ENCODE measurements at regions not wholly inside any gene's neighbourhood (a gene's known extent, or its start where the extent isn't known, plus 50 kb on each side); places are given as distances from the start of the nearest gene placed in this dataset.
"Not testable (repeated sequence)": the region's sequence is repeated elsewhere in the genome, so short reads cannot be mapped to it uniquely, and the experiment has no call there.

DNA sequence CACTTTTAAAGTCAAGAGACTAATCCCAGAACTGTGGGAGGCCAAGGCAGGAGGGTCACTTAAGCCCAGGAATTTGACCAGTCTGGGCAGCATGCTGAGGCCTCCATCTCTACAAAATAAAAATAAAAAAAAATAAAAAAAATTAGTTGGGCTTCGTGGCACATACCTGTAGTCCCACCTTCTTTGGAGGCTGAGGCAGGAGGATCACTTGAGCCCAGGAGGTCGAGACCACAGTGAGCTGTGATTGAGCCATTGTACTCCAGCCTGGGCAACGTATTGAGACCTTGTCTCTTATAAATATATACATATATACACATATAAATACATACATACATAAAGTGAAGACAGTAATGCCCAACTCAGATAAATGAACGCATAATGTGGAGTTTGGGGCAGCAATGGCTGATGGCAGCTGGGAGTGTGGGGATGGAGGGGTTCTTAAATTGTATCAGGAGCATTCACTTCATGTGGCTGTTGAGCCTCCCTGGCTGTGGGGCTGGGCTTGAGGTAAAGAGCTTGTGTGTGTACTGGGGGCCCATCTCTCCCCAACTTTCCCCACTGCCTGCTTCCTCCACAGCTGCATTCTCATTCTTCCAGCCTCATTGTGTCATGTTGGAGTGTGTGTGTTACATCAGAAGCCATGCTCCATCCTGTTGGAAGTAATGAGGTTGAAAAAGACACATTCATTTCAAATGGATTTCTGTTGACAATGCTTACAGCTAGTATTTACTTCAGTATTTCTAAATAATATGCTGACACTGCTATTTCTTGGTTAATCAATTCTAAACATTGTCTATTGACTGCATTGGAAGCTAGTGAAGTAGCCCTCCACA lies 96.5 kb upstream of the HS6ST1 start:
- no peak for DNase-seq (ENCODE audit: low read depth)

DNA sequence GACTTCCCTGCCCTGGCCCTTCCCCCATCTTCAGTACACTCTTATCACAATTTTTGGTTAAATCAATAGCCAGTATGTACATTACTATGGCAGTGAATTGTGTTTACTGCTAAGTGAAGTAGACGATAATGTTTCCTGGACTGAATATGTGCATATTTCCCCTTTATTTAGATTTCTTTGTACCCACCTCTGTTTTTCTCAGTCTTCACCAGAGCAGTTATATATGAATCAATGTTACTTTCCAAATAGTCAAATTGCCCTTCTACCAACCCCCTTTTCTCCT lies 97.1 kb upstream of the HS6ST1 start:
- DNase-seq (ENCODE audit: low read depth) = no peak

DNA sequence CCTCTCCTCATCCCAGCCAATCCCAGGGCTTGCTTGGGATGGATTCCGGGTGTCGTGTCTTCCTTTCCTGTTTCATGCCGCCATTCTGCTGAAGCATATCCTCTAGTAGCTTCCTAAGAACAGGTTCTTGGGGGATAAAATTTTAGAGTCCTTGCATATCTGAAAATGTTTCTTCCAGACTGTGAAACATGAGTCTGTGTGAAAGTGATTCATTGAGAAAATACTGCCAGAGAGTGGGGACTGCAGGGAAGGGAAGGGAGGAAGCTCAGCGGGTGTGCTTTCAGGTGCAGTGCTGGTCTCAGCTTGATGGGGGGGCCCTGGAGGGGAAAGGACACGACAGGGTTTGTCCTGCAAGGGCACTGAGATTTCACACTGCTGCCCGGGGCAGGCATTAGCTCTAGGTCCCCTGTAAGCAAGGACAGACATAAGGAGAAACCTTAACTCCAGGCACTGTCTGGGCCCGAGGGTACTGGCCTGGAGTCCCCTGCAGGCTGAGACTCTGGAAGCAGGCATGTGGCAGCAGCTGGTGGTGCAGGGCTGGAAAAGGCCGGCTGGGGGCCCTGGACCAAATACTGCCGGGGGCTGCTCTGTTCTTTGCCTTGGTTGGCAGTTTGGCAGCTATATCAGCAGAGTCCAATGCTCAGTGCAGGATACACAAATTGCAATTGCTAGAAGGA lies 97.6 kb upstream of the HS6ST1 start:
- DNase-seq (ENCODE audit: low read depth) = no peak

DNA sequence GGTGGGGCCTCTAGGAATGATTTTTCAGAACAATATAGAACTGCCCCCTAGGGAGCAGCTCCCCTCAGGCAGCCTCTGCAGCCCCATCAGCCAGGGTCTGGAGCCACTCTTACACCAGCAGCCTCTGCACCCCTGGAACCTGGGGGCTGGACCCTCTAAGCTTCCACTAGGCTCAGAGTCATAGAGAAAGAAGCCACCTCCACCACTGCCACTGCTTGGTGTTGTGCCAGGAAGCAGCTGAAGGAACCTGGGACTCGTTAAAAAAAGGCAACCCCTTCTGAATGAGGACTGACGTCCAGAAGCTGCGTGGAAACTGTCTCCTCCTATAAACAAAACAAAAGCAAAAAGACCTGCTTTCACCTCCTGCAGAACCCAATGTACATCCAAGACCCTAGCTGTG lies 98.1 kb upstream of the HS6ST1 start:
- DNase-seq (ENCODE audit: low read depth) = no peak

DNA sequence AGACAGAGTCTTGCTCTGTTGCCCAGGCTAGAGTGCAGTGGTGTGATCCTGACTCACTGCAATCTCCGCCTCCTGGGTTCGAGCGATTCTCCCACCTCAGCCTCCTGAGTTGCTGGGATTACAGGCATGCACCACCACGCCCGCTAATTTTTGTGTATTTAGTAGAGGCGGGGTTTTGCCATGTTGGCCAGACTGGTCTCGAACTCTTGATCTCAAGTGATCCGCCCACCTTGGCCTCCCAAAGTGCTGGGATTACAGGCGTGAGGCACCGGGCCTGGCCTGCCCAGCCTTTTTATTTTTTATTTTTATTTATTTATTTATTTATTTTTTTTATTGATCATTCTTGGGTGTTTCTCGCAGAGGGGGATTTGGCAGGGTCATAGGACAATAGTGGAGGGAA lies 98.6 kb upstream of the HS6ST1 start:
- not testable (repeated sequence) for DNase-seq (ENCODE audit: low read depth)

DNA sequence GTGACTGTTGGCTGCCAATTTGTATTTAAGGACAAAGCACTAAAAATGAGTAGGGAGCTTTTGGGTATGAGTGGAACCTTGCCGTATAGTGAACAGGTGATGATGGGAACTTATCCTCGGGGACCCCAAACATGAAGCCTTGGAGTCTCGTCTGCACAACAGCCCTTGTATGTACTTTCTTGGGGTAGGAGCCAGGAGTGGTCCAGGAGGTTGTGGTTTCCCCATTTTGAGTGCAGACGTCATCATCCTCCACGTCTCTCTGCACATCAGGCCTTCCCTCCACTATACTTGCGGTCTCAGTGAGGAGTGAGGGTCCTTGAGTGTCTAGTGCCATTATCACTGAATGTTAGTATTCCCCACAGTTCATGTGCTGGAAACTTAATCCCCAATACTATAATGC lies 101.5 kb upstream of the HS6ST1 start:
- no peak for DNase-seq (ENCODE audit: low read depth)

DNA sequence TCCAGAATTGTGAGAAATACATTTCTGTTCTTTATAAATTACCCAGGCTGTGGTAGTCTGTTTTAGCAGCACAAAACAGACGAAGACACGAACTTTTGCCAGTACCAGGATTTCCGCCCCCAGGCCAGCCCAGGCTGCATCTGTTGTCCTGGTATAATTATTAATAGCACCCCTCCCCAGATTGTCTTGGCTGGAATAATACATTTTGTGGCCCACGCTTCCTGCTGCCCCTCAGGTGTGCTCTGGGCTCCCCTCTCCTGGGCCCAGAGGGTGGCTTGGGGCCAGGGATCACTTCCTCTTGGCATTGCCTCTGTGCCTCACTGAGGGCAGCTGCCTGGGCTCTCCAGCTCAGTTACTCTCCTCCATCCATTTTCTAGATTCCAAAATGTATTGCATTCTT lies 102.1 kb upstream of the HS6ST1 start:
- no peak for DNase-seq (ENCODE audit: low read depth)

DNA sequence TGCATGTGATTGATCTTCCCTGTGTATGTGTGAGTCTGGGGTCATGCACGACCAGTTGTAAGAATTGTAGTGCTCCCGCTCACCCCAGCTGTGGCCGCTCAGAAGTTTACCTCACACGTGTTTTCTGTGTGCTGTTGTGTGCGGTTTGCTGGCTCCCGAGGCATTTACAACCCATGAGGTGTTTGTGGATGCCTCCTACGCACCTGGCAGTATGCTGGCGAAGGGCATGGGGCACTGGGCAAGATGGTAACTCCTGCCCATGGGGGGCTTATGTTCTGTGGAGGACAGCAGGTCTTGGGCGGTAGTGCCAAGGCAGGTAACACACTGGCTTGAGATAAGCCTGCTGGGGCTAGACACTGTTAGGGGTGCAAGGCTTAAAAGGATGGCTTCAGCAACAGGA lies 102.6 kb upstream of the HS6ST1 start:
- DNase-seq (ENCODE audit: low read depth) = no peak

DNA sequence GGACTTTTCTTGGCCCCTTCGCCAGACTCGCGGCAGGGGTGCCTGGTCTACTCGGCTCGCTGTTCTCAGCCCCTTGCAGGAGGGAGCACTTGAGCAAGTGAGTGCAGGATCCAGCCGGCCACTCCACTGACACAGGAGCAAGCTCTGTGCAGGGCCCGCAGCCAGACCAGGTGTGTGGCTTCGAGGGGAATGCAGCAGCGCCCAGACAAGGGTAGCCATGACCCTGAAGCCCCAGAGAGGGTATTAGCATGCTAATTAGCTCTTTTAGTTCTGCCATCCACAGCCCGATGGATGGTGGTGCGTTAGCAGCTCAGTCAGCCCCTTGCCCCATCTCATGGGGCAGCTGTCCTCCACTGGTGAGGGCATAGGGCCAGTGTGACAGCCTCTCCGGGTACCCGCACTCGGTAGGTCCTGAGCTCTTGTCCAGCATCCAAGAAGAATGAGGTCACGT lies 103.2 kb upstream of the HS6ST1 start:
- no peak for DNase-seq (ENCODE audit: low read depth)

DNA sequence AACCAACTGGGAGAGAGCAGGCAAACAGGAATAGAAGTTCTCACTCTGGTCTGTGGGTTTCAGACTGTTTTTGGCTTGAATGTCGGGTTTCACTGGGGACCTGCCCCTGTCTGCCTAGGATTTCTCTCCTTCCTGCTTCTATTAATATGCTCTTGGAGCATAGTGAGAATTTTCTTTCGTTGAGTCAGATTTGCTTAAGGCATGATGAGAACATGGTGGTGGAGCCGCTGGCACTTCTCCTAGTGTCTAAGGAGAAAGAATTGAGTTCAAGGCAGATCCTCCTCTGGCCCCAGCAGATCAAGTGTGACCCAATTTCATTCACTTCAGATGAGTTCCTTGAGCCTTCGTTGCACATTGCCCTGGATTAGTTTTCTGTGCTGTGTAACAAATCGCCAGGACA lies 103.9 kb upstream of the HS6ST1 start:
- peak; percentile 6 for DNase-seq (ENCODE audit: low read depth)

DNA sequence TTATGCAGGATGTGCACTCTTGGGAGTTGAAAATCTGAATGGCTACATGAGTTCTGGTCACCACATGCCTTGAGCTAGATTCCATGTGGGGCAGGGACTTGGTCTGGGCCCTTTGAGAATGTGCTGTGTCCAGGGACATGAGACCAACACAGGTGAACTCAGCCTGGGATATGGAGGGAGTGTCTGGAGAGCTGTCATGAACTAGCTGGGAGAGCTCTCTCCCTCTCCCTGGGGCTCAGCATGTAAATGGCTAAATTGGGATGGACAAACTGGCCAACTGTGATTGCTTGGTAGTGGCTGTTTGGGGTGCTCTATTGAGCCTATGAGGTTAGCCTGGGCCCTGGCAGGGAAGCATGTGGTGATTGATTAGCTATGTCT lies 105.1 kb upstream of the HS6ST1 start:
- no peak for DNase-seq (ENCODE audit: low read depth)

DNA sequence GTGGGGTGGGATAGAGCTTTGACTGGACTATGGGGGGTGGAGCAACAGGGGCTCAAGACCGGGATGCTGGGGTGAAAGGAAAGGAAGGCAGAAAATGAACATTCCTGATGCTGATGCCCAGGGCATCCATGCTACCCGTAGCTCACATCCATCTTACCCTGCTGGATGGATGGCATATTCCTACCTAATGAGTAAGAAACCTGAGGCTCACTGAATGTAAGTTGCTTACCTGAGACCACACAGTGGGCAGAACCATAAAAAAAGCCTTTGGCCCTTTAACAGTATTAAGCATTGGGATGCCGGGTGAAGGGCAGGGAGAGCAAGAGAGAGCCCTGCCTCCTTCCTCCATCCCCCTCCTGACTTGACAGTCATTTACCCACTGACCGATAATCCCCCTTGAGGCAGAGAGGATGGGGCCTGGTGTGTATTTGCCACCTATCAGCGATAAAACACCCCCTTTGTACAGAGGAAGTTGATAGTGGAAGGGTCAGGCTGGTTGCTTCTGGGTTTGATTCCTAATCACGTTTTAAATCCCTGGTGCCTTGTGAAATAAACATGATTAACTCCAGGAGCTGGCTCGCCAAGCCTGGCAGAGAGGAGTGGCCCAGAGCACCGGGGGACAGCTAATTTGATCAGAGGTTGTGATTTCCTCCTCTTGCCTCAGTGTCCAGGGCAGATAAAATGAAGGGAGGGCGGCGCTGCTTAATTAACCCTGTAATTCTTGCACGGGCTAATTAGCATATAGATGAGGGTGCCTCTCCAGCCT lies 105.9 kb upstream of the HS6ST1 start:
- no peak for DNase-seq (ENCODE audit: low read depth)

DNA sequence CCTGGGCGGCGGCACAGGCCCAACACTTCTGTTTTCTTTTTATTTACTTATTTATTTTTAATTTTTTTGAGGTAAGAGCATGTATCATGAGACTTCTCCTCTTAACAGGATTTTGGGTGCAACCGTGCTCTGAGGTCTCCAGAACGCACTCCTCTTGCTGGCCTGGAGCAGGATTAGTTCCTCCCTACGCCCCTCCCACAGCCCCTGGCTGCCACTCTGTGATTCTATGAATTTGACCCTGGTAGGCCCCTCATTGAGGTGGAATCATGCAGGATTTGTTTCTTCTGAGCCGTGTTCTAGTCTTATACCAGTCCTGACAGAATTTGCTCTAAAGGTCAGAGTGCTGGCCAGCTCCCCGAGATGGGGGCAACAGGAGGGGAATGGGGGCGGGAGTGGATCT lies 106.5 kb upstream of the HS6ST1 start:
- no peak for DNase-seq (ENCODE audit: low read depth)

DNA sequence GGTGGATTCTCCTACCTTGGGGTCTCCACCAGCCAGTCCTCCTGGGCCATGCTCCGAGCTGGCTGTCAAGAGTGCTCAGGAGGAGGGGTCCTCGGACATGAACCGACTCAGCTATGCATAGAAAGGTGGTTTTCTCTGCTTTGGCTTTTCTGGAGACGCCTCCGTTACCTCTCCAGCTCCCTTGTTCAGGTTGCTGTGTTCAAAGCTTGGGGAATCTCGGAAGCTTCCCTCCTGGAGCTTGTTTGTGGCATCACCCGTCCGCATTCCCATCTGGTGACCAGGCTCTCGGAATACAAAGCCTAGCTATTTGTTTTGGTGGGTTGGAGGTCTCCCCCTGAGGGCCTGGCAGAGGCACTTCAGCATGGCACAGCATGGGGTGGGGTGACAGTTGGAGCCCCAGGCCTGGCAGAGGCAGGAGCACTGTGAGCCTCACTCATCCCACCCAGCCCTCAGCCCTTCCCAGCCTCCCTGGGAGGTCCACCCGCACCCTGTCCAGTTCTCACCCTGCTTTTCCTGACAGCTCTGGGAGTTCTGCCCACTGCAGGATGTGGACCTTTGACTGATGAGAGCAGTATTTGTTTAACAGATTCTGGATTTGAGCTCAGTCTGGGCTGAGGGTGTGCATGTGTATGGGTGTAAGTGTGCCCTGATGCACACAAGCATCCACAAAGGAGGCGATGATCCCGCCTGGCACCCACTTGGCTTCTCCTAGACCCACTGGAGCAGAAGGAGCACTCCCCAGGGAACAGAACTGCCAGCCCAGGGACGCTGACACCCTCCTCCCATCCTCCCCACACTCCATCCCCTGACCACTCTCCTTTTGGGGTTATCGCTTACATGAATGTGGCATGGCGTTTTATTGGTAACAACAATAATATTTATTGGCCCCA lies 107.3 kb upstream of the HS6ST1 start:
- no peak for DNase-seq (ENCODE audit: low read depth)

DNA sequence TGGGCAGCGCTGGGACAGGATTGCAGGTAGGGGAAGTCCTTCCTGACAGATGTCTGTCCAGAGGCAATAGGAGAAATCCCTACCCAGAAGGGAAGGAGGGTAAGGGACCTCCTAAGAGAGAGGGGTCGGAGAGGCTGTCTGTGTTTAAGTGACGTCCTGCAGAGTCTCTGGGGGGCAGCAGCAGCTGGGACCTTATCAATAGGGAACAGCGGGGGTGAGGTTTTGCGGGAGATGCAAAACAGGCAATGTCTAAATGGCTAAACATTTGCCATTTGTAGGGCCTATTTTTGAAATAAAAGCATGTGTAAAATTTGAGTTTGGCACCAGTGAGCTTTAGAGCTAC lies 108.7 kb upstream of the HS6ST1 start:
- DNase-seq (ENCODE audit: low read depth) = no peak

DNA sequence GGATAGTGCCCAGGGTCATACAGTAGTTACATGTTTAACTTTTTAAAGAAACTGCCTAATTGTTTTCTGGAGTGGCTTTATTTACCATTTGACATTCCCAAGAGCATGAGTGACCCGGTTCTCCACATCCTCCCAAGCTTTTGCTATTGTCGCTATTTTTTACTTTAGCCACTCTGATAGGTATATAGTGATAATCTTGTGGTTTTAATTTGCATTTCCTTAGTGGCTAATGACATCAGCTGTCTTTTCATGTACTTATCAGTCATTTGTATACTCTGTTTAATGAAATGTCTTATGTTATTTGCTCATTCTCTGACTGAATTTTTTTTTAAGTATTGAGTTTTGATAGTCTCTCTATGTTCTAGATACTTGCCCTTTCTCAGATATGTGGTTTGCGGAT lies 109.7 kb upstream of the HS6ST1 start:
- DNase-seq (ENCODE audit: low read depth) = no peak

DNA sequence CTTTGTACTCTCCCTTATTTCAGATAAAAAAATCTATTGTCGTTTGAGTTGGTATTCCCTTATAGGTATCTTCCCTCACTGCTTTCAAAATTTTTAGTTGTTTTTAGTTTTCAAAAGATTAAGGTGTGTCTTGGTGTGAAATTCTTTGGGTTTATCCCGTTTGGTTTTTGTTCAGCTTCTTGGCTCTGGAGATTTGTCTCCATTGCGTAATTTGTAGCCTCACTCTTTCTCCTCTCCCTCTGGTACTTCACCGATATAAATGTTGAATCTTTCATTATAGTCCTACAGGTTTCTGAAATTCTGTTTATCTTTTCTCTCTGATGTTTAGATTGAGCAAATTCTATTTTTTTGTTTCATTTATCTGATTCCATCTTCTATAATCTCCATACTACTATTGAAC lies 113.8 kb upstream of the HS6ST1 start:
- no peak for DNase-seq (ENCODE audit: low read depth)

DNA sequence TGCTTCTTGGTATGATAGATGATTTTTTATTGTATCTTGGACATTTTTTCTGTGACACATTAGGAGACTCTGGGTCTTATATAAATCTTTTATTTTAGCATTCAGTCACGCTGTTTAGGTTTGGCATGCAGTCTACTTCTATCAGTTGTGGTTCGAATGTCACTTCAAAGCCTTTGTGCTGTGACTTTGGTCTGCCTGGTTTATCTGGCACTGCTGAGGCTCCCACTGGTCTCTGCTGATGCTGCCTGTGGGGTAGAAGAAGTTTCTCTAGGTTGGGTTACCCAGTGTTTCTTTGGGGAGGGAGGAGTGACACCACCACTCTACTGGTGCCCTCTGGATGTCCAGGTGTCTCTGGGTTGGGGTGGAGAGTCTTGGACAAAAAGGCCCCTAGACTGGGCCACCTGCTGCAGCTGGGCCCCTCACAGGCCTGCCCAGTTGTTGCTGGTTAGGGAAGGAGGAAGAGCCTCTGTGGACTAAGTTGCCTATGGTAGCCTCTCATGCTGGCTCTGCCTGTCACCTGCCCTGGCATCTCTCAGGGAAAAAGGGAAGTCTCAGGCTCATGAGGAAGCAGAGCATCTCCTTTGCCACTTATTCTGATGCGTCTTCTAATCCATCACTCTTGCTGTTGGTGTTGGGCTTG lies 115.4 kb upstream of the HS6ST1 start:
- no peak for DNase-seq (ENCODE audit: low read depth)

DNA sequence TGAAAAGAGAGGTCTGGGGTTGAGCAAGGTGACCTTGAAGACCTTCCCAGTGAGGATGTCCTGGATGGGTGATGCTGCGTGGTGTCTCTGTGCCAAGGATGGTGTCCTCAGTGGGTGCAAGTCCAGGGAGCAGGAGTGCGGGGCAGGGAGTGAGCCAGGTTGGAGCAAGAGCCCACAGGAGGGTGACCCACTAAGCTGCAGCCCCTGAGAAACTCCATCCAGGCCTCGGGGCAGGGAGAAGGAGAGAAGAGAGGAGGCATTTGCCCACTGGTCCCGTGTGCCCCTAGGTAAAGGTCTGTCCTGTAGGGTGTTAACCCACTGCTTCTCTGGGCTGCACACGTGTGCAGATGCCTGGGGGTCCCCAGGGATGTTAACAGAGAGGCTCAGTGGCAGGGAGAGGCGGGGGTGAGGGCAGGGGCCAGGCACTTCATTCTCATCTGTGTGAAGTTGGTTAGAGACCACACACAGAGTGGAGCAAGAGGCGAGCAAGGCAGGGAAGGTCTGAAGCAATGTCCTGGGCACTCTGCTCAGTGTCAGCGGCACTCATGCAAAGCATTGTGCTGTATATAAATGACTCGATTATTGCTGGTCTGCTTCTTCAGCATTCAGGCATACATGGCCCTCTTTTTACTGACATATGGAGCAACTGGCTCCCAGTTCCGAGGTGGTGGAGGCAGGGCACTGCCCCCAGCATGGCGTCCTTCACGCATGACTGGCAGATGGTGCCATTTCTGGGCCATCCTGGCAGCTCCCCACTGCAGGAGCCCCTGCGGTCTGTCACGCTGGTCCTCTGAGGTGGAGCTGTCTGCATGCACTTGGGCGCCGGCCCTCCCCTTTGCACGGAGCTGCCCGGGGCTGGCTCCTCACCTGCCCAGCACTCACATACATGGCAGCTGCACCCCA lies 117.2 kb upstream of the HS6ST1 start:
- DNase-seq (ENCODE audit: low read depth) = no peak

DNA sequence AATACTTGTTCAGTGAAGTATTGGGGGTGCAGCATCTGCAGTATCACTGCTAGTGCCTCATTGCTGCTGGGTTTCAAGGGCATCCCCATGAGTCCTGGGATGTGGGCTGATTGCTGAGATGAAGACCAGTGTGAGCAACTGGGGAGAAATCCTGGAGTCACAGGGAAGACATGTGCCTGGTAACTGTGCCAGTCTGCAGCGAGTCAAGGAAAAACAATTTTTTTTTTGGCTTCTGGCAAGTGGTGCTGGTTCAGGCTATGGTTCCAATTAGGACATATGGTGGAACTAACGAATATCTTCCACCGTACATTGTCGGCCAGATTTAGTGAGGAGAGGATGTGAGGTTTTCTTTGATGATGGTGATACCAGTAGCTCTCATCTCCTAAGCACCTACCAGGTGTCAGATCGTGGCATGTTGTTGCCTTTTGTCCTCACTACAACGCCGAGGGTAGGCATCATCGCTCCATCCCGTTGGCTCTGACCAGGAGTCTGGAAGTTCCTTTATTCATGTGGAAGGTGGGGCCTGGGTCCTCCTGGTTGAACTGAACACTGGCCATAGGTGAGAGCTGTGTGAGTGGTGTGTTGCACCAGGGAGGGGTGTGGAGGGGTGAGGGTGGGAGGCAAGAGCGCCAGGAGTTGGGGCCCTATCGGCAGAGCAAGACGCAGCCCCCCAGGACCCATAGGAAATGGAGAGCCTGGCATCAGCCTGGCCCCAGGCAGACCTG lies 118.0 kb upstream of the HS6ST1 start:
- DNase-seq (ENCODE audit: low read depth) = no peak
